Upper lobe of right lung (tissue), 1 donor: ENCODE measurements at regions not wholly inside any gene's neighbourhood (a gene's known extent, or its start where the extent isn't known, plus 50 kb on each side); places are given as distances from the start of the nearest gene placed in this dataset.

ENCODE experiments used
- ATAC-seq: fragments of 200-7000 bp; cut with Tn5 transposase; one replicate; pipeline ENCODE4 v1.9.1; 2020; ENCODE audit warnings: mild to moderate bottlenecking, moderate library complexity
- DNase-seq: peaks from one replicate; pipeline ENCODE4 v3.0.0-alpha.2; 2020
- H3K27ac ChIP-seq: fragments of 200-600 bp; one replicate; pipeline ENCODE4 v1.8.0; 2022
- H3K27me3 ChIP-seq: fragments of 200-600 bp; one replicate; pipeline ENCODE4 v1.8.0; 2022; ENCODE audit warnings: mild to moderate bottlenecking
- H3K36me3 ChIP-seq: fragments of 200-600 bp; one replicate; pipeline ENCODE4 v1.8.0; 2022
- H3K4me1 ChIP-seq: fragments of 200-600 bp; one replicate; pipeline ENCODE4 v1.8.0; 2022
- H3K4me3 ChIP-seq: fragments of 200-600 bp; one replicate; pipeline ENCODE4 v1.8.0; 2022; ENCODE audit warnings: mild to moderate bottlenecking
- H3K9me3 ChIP-seq: fragments of 200-600 bp; one replicate; pipeline ENCODE4 v1.8.0; 2022
- CTCF ChIP-seq: fragments of 200-600 bp; IDR thresholded peaks from one replicate; pipeline ENCODE4 v1.8.0; 2022; ENCODE audit warnings: antibody characterized with exemption
- intact Hi-C: fragments of 100-400 bp; cut with DNase I; formaldehyde crosslinking; loops from one replicate; pipeline ENCODE4 v1.11.0; 2022
- donor health status: DM: no; HTN: yes; CAD: no; lungs with severe emphysema.

- no peak for TF ChIP-seq CTCF
- intact Hi-C loops: no loop called here
- Histone ChIP-seq H3K36me3 (no peaks in the 10 kb centered on the region), H3K27ac (no peak overlapping the region), H3K27me3 (no peaks in the 10 kb centered on the region), H3K4me1 (peaks cover 3% of the 10 kb centered on the region), H3K9me3 (no peaks in the 10 kb centered on the region), H3K4me3 (no peak overlapping the region)
- DNase-seq (no peak), ATAC-seq (no peak)
Observed at GRCh38 chr7:32161708-32162107, 91.5 kb upstream of the PDE1C start.

DNA sequence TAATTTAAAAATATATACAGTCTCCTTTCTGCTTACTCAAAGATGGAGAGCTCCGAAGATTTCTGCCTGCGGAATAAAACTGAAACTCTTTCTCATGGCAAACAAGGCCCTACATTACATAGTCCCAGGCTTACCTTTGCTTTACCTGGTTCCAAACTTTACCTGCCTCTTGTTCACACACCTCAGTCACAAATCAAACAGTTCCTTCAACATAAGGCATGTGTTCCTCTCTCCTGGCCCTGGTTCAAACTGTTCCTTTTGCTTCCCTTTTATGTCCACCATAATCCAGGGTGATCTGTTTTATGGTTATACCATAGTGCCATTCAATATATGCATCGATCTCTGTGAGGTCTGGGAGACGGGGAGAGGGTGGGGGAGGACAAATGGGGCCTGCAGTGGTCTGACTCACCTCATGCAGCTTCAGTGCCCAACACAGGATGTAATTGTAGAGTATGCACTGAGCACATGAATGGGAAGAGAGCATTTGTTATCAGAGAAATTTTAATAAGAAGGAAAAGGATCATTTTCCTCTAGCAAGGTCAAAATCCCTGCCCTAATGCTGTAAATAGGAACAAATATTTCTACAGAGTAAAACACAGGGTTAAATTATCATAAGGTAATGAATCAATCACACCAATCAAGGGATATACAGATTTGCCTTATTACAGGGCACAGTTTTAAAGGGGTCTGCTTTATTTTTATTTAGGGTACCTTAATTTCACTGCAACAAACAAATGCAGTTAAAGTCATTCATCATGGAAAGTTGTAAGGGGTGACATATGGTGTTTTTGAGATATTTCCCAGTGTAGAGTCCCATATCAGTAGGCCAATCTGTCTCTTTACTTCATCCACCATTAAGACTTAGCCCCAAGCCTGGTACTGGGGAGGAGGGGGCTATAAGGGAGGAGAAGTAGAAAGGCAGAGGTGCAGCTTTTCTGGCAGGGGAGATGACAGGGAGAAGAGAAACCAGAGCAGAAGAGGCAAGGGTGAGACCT is 88.8 kb upstream of the PDE1C start:
- H3K9me3 ChIP-seq: no peaks in the 10 kb centered on the region
- intact Hi-C loops: no loop called here
- no peak for DNase-seq
- no peak for TF ChIP-seq CTCF
- no peaks in the 10 kb centered on the region for H3K27me3 ChIP-seq
- ATAC-seq: no peak
- peaks cover 3% of the 10 kb centered on the region for H3K4me1 ChIP-seq
- H3K4me3 ChIP-seq: no peak overlapping the region
- no peak overlapping the region for H3K27ac ChIP-seq
- no peaks in the 10 kb centered on the region for H3K36me3 ChIP-seq

DNA sequence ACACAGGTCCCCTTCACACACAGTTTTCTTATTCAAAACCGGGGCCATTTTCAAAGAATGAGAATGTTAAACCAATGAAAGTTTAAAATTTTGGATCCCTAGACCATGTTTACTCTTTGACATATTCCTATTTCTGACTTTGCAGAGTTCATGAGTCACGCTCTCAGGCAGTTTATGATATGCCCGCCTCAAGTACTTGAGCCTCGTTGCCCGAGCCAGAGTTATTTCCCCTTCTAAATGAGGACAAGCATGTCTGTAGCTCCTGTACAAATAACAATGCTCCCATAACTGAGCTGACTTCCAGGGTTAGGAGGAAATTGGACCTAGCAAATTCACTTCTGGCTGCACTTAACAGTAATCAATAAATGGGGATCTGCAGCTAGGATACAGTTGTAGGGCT is 87.9 kb upstream of the PDE1C start:
- no peaks in the 10 kb centered on the region for H3K9me3 ChIP-seq
- ATAC-seq: peak; percentile 67
- no peaks in the 10 kb centered on the region for H3K36me3 ChIP-seq
- TF ChIP-seq CTCF: no peak
- no peak overlapping the region for H3K27ac ChIP-seq
- no peak overlapping the region for H3K4me3 ChIP-seq
- H3K27me3 ChIP-seq: no peaks in the 10 kb centered on the region
- H3K4me1 ChIP-seq: peaks cover 2% of the 10 kb centered on the region
- intact Hi-C loops: no loop called here
- DNase-seq: no peak

DNA sequence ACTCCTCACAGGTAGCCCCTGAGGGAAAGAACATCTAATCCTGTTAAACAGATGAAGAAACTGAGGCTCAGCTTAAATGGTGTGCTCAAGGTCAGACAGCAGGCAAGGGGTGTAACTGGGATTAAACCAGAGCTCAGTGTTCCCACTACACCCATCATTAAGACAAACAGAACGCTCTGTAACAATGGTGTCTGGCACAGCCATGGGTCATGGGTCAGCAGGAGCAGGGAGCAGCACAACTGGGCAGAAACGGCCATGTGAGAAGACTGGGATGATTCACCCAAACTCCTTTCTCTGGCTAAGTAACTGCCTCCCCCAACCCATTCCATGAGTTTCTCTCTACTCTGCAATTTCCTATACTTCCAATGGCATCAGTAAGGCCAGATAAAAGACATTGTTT is 85.5 kb upstream of the PDE1C start:
- ATAC-seq: no peak
- no peak overlapping the region for H3K27ac ChIP-seq
- intact Hi-C loops: no loop called here
- H3K27me3 ChIP-seq: no peaks in the 10 kb centered on the region
- H3K4me3 ChIP-seq: no peak overlapping the region
- no peaks in the 10 kb centered on the region for H3K9me3 ChIP-seq
- no peak for TF ChIP-seq CTCF
- no peaks in the 10 kb centered on the region for H3K36me3 ChIP-seq
- no peak for DNase-seq
- H3K4me1 ChIP-seq: no peaks in the 10 kb centered on the region

DNA sequence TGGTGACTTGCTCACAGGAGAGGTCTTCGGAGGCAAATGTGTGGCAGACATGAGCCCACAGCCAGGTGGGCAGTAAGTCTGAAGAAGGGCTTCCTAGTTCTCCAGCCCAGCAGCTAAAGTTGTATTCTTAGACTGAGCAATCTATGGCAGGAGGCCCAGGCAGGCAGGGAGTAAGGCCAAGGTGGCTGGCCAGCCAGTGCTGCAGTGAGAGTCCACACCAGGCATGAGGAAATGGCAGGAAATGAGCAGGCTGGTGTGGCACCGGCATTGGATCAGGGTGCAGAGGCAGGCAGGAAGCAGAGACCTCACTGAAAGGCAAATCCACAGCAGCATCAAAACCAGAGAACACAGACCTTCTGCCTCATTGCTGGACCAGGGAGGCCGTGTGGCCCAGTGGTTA is 84.6 kb upstream of the PDE1C start:
- ATAC-seq: peak; percentile 52
- H3K4me3 ChIP-seq: no peak overlapping the region

More for the DNA sequence above, 84.6 kb upstream of the PDE1C start:
- no peak for TF ChIP-seq CTCF
- Histone ChIP-seq H3K9me3 (no peaks in the 10 kb centered on the region), H3K27ac (no peak overlapping the region), H3K27me3 (no peaks in the 10 kb centered on the region), H3K36me3 (no peaks in the 10 kb centered on the region), H3K4me1 (no peaks in the 10 kb centered on the region)
- DNase-seq: no peak
- intact Hi-C loops: no loop called here
